ENCODE measurements at regions not wholly inside any gene's neighbourhood (a gene's known extent, or its start where the extent isn't known, plus 50 kb on each side); places are given as distances from the start of the nearest gene placed in this dataset.

GRCh38 chr5:74927336-74927735 is 61.1 kb upstream of the FAM169A start:
- H3K27ac ChIP-seq (ENCODE audit: low read depth, low read length), result no peak overlapping the region
- DNase-seq (ENCODE audit: low read depth, low spot score) (no peak), ATAC-seq (no peak)
- CTCF ChIA-PET, result interaction anchor here (0.7 to 2.7 kb wide), 2 partner anchors 8 to 1329 kb away, joined by 3 to 12 read pairs; no protein-coding TSS in a partner anchor
- H3K4me3 ChIP-seq (replicated peaks in 1 of 2; ENCODE audit: low read depth in 1 of 2, low read length in 2 of 2), result no peak overlapping the region
- no peaks in the 10 kb centered on the region for H3K36me3 ChIP-seq (ENCODE audit: control insufficient read depth in 1 of 2, insufficient read depth in 2 of 2, low read length in 2 of 2)
- no peaks in the 10 kb centered on the region for H3K27me3 ChIP-seq (ENCODE audit: insufficient read depth, low read length)
- BruUV-seq (replicated peaks), result no TSS peak
- intact Hi-C loops (cut with micrococcal nuclease), result loop anchor here (5.0 kb wide), 1 partner anchor 1330 kb away; no protein-coding TSS in a partner anchor
- H4K20me1 ChIP-seq (ENCODE audit: insufficient read depth), result no peaks in the 10 kb centered on the region
- no peak overlapping the region for H3K4me2 ChIP-seq (ENCODE audit: low read length)
- TF ChIP-seq CTCF (IDR thresholded peaks at IDR 0.05 in 2 of 3, conservative IDR thresholded peaks at IDR 0.05 in 1 of 3; ENCODE audit: borderline replicate concordance in 1 of 3, insufficient read depth in 1 of 3, low read depth in 2 of 3, low read length in 2 of 3) (no peak), MAX (IDR thresholded peaks at IDR 0.05) (no peak), POLR2AphosphoS5 (IDR thresholded peaks at IDR 0.05; ENCODE audit: low read depth, low read length) (no peak), FOSL1 (IDR thresholded peaks at IDR 0.05; ENCODE audit: low read depth) (no peak), REST (IDR thresholded peaks at IDR 0.05; ENCODE audit: low read depth) (no peak), SIN3A (IDR thresholded peaks at IDR 0.05; ENCODE audit: low read depth) (no peak), SRF (IDR thresholded peaks at IDR 0.05; ENCODE audit: low read depth) (no peak)
- H3K4me1 ChIP-seq (ENCODE audit: control insufficient read depth in 1 of 2, insufficient read depth in 2 of 2, low read length in 2 of 2), result no peaks in the 10 kb centered on the region
- RAD21 ChIA-PET (ENCODE audit: low non-redundant PET in 1 of 2, low total read pairs in 2 of 2, uncharacterized antibody in 2 of 2, unreplicated experiment in 2 of 2), result no interaction called here
- POLR2A ChIA-PET, result no interaction called here
- no peaks in the 10 kb centered on the region for H3K79me2 ChIP-seq (ENCODE audit: insufficient read depth, low read length)
- H3K9me3 ChIP-seq (ENCODE audit: control insufficient read depth in 1 of 2, insufficient read depth in 1 of 2, low read depth in 1 of 2, low read length in 2 of 2), result no peaks in the 10 kb centered on the region
- no peak overlapping the region for H3K9ac ChIP-seq (ENCODE audit: low read length)
- no peak overlapping the region for H2AFZ ChIP-seq (ENCODE audit: low read depth, low read length, poor library complexity, severe bottlenecking)
- no peaks in the 10 kb centered on the region for H3K9me2 ChIP-seq (ENCODE audit: insufficient read depth)
